PC-9 (cell line): ENCODE measurements at regions not wholly inside any gene's neighbourhood (a gene's known extent, or its start where the extent isn't known, plus 50 kb on each side); places are given as distances from the start of the nearest gene placed in this dataset.

Experiments used
- BruUV-seq: library from RNA; stranded (reverse); fragments of 400-500 nt; replicated peaks from 2 replicates; lab custom pipeline; 2021; lab: Mats Ljungman, UMichigan
- CTCF ChIA-PET: fragments of 300-600 bp; sonication (Branson Sonifier 250); formaldehyde crosslinking; loops from one replicate; lab custom pipeline; 2022; ENCODE audit warnings: antibody characterized with exemption; lab: Charles Lee
- POLR2A ChIA-PET: fragments of 300-600 bp; sonication (Branson Sonifier 250); formaldehyde crosslinking; loops from one replicate; lab custom pipeline; 2022; ENCODE audit warnings: antibody characterized with exemption; ENCODE audit not compliant: unreplicated experiment; lab: Charles Lee
- DNase-seq, 2 experiments: peaks; one replicate each; pipeline versions ENCODE4 v3.0.0 to v3.0.0-alpha.2; 2015 to 2022; ENCODE audit warnings: mixed read lengths in 1 of 2
- H2AFZ ChIP-seq: fragments of 200-600 bp; sonication (generic); 2 replicates; pipeline ENCODE4 v1.8.1; 2017; ENCODE audit warnings: antibody characterized with exemption
- H3F3A ChIP-seq: fragments of 200-600 bp; sonication (generic); 2 replicates; pipeline ENCODE4 v1.8.1; 2017; ENCODE audit warnings: antibody characterized with exemption, mild to moderate bottlenecking, low read depth; ENCODE audit not compliant: insufficient read depth
- H3K27ac ChIP-seq: fragments of 200-600 bp; sonication (generic); 2 replicates; pipeline ENCODE4 v1.6.1; 2016; ENCODE audit warnings: mixed run types
- H3K27me3 ChIP-seq: fragments of 200-600 bp; sonication (generic); 2 replicates; pipeline ENCODE4 v1.6.1; 2016; ENCODE audit warnings: low read depth, mixed run types; ENCODE audit not compliant: insufficient read depth
- H3K36me3 ChIP-seq: fragments of 200-600 bp; sonication (generic); 2 replicates; pipeline ENCODE4 v1.6.1; 2016; ENCODE audit warnings: low read depth, mixed run types
- H3K4me1 ChIP-seq: fragments of 200-600 bp; sonication (generic); replicated peaks from 2 replicates; pipeline ENCODE4 v1.6.1; 2016; ENCODE audit warnings: mixed run types; ENCODE audit not compliant: insufficient read depth
- H3K4me2 ChIP-seq: fragments of 200-600 bp; sonication (generic); 2 replicates; pipeline ENCODE4 v1.6.1; 2017; ENCODE audit warnings: mixed run types
- H3K4me3 ChIP-seq: fragments of 200-600 bp; sonication (generic); 2 replicates; pipeline ENCODE4 v1.6.1; 2016; ENCODE audit warnings: mixed run types
- H3K79me2 ChIP-seq: fragments of 200-600 bp; sonication (generic); 2 replicates; pipeline ENCODE4 v1.6.1; 2017; ENCODE audit warnings: low read depth, mixed run types
- H3K9me2 ChIP-seq: fragments of 200-600 bp; sonication (generic); 2 replicates; pipeline ENCODE4 v1.8.1; 2017; ENCODE audit warnings: mild to moderate bottlenecking; ENCODE audit not compliant: insufficient read depth
- H3K9me3 ChIP-seq: fragments of 200-600 bp; sonication (generic); 2 replicates; pipeline ENCODE4 v1.8.1; 2016; ENCODE audit warnings: low read depth; ENCODE audit not compliant: insufficient read depth
- H4K20me1 ChIP-seq: fragments of 200-600 bp; sonication (generic); 2 replicates; pipeline ENCODE4 v1.8.1; 2017; ENCODE audit not compliant: insufficient read depth
- EZH2 ChIP-seq: fragments of 200-600 bp; sonication (generic); IDR thresholded peaks from 2 replicates; pipeline ENCODE4 v1.8.0; 2017; ENCODE audit warnings: antibody characterized with exemption, low read depth
- intact Hi-C: fragments of 100-400 bp; cut with micrococcal nuclease; formaldehyde crosslinking; loops from one replicate; pipeline ENCODE4 v1.10.0; 2022; ENCODE audit not compliant: unreplicated experiment
- TF ChIP-seq, protein P1 (sequence below): fragments of 200-600 bp; sonication (generic); conservative IDR thresholded peaks from 2 replicates; pipeline ENCODE4 v1.6.1; 2017; ENCODE audit warnings: mixed run types, antibody characterized with exemption, mild to moderate bottlenecking, moderate library complexity

DNA sequence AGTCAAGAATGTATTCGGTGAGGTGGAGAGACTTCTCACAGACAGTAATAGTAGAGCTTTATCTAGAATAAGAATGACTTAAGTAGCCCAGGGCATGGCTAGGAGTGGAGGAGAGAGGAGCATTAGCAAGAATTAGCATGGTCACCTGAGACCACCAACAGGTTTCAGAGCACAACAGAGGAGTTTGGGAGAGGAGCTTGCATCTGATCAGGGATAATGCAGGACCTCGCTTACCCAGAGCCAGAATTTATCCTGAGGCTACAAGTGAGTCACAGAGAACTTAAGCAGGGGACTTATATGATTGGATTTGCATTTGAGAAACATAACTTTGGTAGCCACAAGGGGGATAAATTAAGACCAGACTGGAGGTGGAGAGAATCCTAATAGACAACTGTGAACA lies 102.1 kb upstream of the FNDC3A start:
- H3K79me2 ChIP-seq, result no peaks in the 10 kb centered on the region
- TF ChIP-seq EZH2, result no peak
- TF ChIP-seq, protein P1, sequence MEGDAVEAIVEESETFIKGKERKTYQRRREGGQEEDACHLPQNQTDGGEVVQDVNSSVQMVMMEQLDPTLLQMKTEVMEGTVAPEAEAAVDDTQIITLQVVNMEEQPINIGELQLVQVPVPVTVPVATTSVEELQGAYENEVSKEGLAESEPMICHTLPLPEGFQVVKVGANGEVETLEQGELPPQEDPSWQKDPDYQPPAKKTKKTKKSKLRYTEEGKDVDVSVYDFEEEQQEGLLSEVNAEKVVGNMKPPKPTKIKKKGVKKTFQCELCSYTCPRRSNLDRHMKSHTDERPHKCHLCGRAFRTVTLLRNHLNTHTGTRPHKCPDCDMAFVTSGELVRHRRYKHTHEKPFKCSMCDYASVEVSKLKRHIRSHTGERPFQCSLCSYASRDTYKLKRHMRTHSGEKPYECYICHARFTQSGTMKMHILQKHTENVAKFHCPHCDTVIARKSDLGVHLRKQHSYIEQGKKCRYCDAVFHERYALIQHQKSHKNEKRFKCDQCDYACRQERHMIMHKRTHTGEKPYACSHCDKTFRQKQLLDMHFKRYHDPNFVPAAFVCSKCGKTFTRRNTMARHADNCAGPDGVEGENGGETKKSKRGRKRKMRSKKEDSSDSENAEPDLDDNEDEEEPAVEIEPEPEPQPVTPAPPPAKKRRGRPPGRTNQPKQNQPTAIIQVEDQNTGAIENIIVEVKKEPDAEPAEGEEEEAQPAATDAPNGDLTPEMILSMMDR, result 0 out of 2 replicates have a peak, but pooled peaks have one; percentile 18
- no peak overlapping the region for H2AFZ ChIP-seq
- no TSS peak for BruUV-seq
- H3K9me3 ChIP-seq, result no peaks in the 10 kb centered on the region
- no peaks in the 10 kb centered on the region for H3K36me3 ChIP-seq
- no peak overlapping the region for H3K27ac ChIP-seq
- H3K4me3 ChIP-seq, result no peak overlapping the region
- H4K20me1 ChIP-seq, result no peaks in the 10 kb centered on the region
- H3K4me2 ChIP-seq, result no peak overlapping the region
- DNase-seq, result no peak
- intact Hi-C loops, result no loop called here
- POLR2A ChIA-PET, result no interaction called here
- H3K4me1 ChIP-seq, result no peaks in the 10 kb centered on the region
- H3F3A ChIP-seq, result no peaks in the 10 kb centered on the region
- no peaks in the 10 kb centered on the region for H3K9me2 ChIP-seq
- CTCF ChIA-PET, result no interaction called here
- H3K27me3 ChIP-seq, result no peaks in the 10 kb centered on the region; the same call in none of the 2 replicates

DNA sequence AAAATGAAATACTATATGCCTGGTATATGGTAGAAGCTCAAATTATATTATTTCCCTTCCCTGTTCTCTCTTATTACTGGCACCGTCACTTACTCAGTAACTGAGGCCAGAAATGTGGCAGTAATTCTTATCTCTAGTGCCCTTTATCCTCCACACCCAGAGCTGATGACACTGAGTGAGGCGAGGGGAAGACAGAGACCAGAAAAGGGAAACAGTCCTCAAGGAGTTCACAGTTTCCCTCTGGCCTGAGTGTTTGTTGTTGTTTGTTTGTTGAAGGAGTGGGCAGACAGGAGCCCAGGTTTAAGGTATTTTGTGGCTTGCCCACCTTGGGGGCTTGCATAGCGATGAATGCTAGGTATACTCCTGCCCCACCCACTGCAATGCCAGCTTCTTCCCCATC lies 101.5 kb upstream of the FNDC3A start:
- no peaks in the 10 kb centered on the region; the same call in none of the 2 replicates for H3K27me3 ChIP-seq
- ChIA-PET POLR2A (no interaction called here), CTCF (no interaction called here)
- no peaks in the 10 kb centered on the region for H3F3A ChIP-seq
- no peak for DNase-seq
- intact Hi-C loops, result no loop called here
- no peaks in the 10 kb centered on the region for H3K4me1 ChIP-seq
- H2AFZ ChIP-seq, result no peak overlapping the region
- no peak overlapping the region for H3K4me3 ChIP-seq
- TF ChIP-seq, protein P1, result no peak
- no peak for TF ChIP-seq EZH2
- no peaks in the 10 kb centered on the region for H3K9me3 ChIP-seq
- no peaks in the 10 kb centered on the region for H3K36me3 ChIP-seq
- H3K4me2 ChIP-seq, result no peak overlapping the region
- H4K20me1 ChIP-seq, result no peaks in the 10 kb centered on the region
- H3K9me2 ChIP-seq, result no peaks in the 10 kb centered on the region
- BruUV-seq, result no TSS peak
- no peak overlapping the region for H3K27ac ChIP-seq
- no peaks in the 10 kb centered on the region for H3K79me2 ChIP-seq

DNA sequence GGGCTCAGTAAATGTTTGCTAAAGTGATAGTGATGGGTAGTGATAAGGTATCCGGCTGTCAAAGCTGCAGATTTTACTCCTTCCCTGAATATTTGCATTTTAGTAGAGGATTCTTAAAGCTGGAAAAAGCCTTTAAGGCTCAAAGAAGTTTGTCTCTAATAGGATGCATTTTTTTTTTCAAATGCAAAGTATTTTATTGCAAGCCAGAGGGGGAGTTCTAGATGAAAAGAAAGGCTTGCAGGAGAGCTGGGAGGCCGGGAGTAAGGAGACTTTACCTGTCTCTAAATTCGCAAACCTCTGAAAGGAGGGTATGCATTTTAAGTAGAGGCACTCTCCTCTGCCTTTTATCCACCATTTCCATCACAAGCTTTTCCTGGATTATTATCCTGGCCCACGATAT lies 100.7 kb upstream of the FNDC3A start:
- Histone ChIP-seq H3K4me1 (no peaks in the 10 kb centered on the region), H3K4me3 (no peak overlapping the region), H3K9me2 (no peaks in the 10 kb centered on the region), H3K27me3 (no peaks in the 10 kb centered on the region; the same call in none of the 2 replicates), H4K20me1 (no peaks in the 10 kb centered on the region), H3K36me3 (no peaks in the 10 kb centered on the region), H3K27ac (no peak overlapping the region), H3K79me2 (no peaks in the 10 kb centered on the region), H3K9me3 (no peaks in the 10 kb centered on the region), H2AFZ (no peak overlapping the region), H3K4me2 (no peak overlapping the region), H3F3A (no peaks in the 10 kb centered on the region)
- TF ChIP-seq, protein P1, result no peak
- no peak for TF ChIP-seq EZH2
- CTCF ChIA-PET, result no interaction called here
- BruUV-seq, result no TSS peak
- POLR2A ChIA-PET, result no interaction called here
- no peak for DNase-seq
- intact Hi-C loops, result no loop called here
